HepG2 (cell line): ENCODE measurements at regions not wholly inside any gene's neighbourhood (a gene's known extent, or its start where the extent isn't known, plus 50 kb on each side); places are given as distances from the start of the nearest gene placed in this dataset.

Experiments
- ASH2L ChIP-seq: fragments of 300-600, 200-600 bp; sonication (generic); IDR thresholded peaks from 2 replicates; pipeline ENCODE4 v1.7.0; 2017; ENCODE audit warnings: low read depth, mild to moderate bottlenecking, moderate library complexity, mixed read lengths, low read length; ENCODE audit not compliant: insufficient read length
- ELF3 ChIP-seq: IDR thresholded peaks from 2 replicates; pipeline ENCODE4 v1.6.1; 2016; ENCODE audit warnings: missing genetic modification reagents, missing compliant biosample characterization
- EP300 ChIP-seq, 3 experiments: sonication (generic) in 1 of 3; formaldehyde crosslinking in 1 of 3; IDR thresholded peaks; 2 replicates each; pipeline versions ENCODE4 v1.5.1 to v1.6.1; 2011 to 2020; ENCODE audit warnings: low read depth in 2 of 3, low read length in 2 of 3, borderline replicate concordance in 1 of 3, improper control_type of control experiment in 1 of 3, mild to moderate bottlenecking in 1 of 3, missing genetic modification reagents in 1 of 3, moderate library complexity in 1 of 3
- FOXA3 ChIP-seq: IDR thresholded peaks from 2 replicates; pipeline ENCODE4 v1.6.1; 2016; ENCODE audit warnings: missing genetic modification reagents, missing compliant biosample characterization
- KDM6A ChIP-seq: IDR thresholded peaks from 2 replicates; pipeline ENCODE4 v1.6.1; 2016; ENCODE audit warnings: low read depth
- KLF11 ChIP-seq: IDR thresholded peaks from 2 replicates; pipeline ENCODE4 v1.6.1; 2016; ENCODE audit warnings: missing compliant biosample characterization
- KLF15 ChIP-seq: sonication (generic); formaldehyde crosslinking; IDR thresholded peaks from 2 replicates; pipeline ENCODE4 v1.8.1; 2023; ENCODE audit warnings: borderline replicate concordance, mild to moderate bottlenecking, inconsistent platforms, missing genetic modification reagents, mixed read lengths
- MTA3 ChIP-seq: sonication (generic); formaldehyde crosslinking; IDR thresholded peaks from 2 replicates; pipeline ENCODE4 v1.4.0; 2020; ENCODE audit warnings: missing genetic modification reagents
- POGZ ChIP-seq: sonication (generic); formaldehyde crosslinking; IDR thresholded peaks from 2 replicates; pipeline ENCODE4 v1.4.0; 2020; ENCODE audit warnings: mild to moderate bottlenecking, missing genetic modification reagents
- TARDBP ChIP-seq: sonication (generic); formaldehyde crosslinking; IDR thresholded peaks from 2 replicates; pipeline ENCODE4 v1.8.0; 2022; ENCODE audit warnings: mild to moderate bottlenecking, missing genetic modification reagents
- ZBTB7B ChIP-seq: sonication (generic); formaldehyde crosslinking; IDR thresholded peaks from 2 replicates; pipeline ENCODE4 v1.4.0; 2020; ENCODE audit warnings: missing genetic modification reagents
- ZFP90 ChIP-seq: sonication (generic); formaldehyde crosslinking; IDR thresholded peaks from 2 replicates; pipeline ENCODE4 v1.8.0; 2022; ENCODE audit warnings: missing genetic modification reagents, mild to moderate bottlenecking, inconsistent platforms, borderline replicate concordance
- ZNF12 ChIP-seq: sonication (generic); formaldehyde crosslinking; IDR thresholded peaks from 2 replicates; pipeline ENCODE4 v1.5.0; 2020; ENCODE audit warnings: missing genetic modification reagents
- TF ChIP-seq, protein P1 (sequence below): sonication (generic); formaldehyde crosslinking; IDR thresholded peaks from 2 replicates; pipeline ENCODE4 v1.4.0; 2020; ENCODE audit warnings: missing genetic modification reagents
- TF ChIP-seq, protein P2 (sequence below): sonication (generic); formaldehyde crosslinking; IDR thresholded peaks from 2 replicates; pipeline ENCODE4 v1.4.0; 2020; ENCODE audit warnings: mild to moderate bottlenecking, missing genetic modification reagents
- TF ChIP-seq, protein P3 (sequence below): sonication (generic); formaldehyde crosslinking; IDR thresholded peaks from 2 replicates; pipeline ENCODE4 v1.5.0; 2020; ENCODE audit warnings: mild to moderate bottlenecking, missing genetic modification reagents, borderline replicate concordance
- TF ChIP-seq, protein P4 (sequence below): IDR thresholded peaks from 2 replicates; pipeline ENCODE4 v1.6.1; 2016; ENCODE audit warnings: missing biosample characterization, missing genetic modification reagents, low read depth
- TF ChIP-seq, protein P5 (sequence below): IDR thresholded peaks from 2 replicates; pipeline ENCODE4 v1.6.1; 2016
- TF ChIP-seq, protein P6 (sequence below): sonication (generic); formaldehyde crosslinking; IDR thresholded peaks from 2 replicates; pipeline ENCODE4 v1.8.1; 2022; ENCODE audit warnings: low read depth, mild to moderate bottlenecking, missing genetic modification reagents

DNA sequence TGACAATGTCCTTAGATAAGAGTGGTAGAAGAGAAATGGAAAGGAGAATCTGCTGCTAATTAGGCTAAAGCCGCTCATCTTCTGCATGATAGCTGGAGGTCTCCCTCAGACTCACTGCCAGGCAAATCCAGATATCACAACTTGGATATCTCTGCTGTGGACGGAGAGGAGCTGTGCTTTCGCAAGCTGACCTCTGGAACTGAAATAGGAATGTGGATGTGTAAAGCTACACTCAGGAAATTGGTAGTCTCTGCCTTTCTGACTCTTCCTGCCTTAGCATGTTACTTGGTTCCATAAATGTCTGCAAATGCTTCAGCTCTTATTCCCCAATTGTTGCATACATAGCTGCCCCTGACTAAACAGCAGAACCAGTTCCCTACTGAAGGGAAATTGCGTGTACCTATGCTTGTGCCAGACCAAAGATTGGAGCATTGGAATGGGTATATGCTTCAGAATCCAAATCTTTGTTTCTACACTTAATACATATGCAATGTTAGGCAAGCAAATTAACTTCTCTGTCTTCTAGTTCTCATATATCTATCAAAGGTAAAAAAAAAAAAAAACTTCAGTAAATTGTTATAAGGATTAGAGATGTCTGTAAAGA, 74.7 kb upstream of the ROBO2 start (continued):
- TF ChIP-seq, protein P1, sequence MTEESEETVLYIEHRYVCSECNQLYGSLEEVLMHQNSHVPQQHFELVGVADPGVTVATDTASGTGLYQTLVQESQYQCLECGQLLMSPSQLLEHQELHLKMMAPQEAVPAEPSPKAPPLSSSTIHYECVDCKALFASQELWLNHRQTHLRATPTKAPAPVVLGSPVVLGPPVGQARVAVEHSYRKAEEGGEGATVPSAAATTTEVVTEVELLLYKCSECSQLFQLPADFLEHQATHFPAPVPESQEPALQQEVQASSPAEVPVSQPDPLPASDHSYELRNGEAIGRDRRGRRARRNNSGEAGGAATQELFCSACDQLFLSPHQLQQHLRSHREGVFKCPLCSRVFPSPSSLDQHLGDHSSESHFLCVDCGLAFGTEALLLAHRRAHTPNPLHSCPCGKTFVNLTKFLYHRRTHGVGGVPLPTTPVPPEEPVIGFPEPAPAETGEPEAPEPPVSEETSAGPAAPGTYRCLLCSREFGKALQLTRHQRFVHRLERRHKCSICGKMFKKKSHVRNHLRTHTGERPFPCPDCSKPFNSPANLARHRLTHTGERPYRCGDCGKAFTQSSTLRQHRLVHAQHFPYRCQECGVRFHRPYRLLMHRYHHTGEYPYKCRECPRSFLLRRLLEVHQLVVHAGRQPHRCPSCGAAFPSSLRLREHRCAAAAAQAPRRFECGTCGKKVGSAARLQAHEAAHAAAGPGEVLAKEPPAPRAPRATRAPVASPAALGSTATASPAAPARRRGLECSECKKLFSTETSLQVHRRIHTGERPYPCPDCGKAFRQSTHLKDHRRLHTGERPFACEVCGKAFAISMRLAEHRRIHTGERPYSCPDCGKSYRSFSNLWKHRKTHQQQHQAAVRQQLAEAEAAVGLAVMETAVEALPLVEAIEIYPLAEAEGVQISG (CRISPR knock-in tag) = 0 out of 2 replicates have a peak, but pooled peaks have one; percentile 20
- TF ChIP-seq ZBTB7B (CRISPR knock-in tag) (no peak), ELF3 (CRISPR knock-in tag) (peak; percentile 51; the same call in 1 of the 2 replicates), MTA3 (no peak), ZFP90 (CRISPR knock-in tag) (no peak), KLF11 (CRISPR knock-in tag) (no peak), TARDBP (CRISPR knock-in tag) (peak; percentile 19; the same call in 1 of the 2 replicates), EP300 (IDR thresholded peaks at IDR 0.05; ENCODE audit: low read depth in 2 of 2, low read length in 2 of 2) (peak in 1 of 2 experiments; percentile 66; a peak in 1 of 4 replicates), EP300 (CRISPR knock-in tag; IDR thresholded peaks at IDR 0.05; ENCODE audit: borderline replicate concordance) (no peak), FOXA3 (peak; percentile 64; the same call in 1 of the 2 replicates), KLF15 (CRISPR knock-in tag) (no peak), POGZ (CRISPR knock-in tag) (peak; percentile 81), ASH2L (peak; percentile 44), KDM6A (CRISPR knock-in tag) (no peak), ZNF12 (CRISPR knock-in tag) (peak; percentile 74; the same call in 1 of the 2 replicates)
- TF ChIP-seq, protein P2, sequence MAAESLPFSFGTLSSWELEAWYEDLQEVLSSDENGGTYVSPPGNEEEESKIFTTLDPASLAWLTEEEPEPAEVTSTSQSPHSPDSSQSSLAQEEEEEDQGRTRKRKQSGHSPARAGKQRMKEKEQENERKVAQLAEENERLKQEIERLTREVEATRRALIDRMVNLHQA = 0 out of 2 replicates have a peak, but pooled peaks have one; percentile 75
- TF ChIP-seq, protein P3, sequence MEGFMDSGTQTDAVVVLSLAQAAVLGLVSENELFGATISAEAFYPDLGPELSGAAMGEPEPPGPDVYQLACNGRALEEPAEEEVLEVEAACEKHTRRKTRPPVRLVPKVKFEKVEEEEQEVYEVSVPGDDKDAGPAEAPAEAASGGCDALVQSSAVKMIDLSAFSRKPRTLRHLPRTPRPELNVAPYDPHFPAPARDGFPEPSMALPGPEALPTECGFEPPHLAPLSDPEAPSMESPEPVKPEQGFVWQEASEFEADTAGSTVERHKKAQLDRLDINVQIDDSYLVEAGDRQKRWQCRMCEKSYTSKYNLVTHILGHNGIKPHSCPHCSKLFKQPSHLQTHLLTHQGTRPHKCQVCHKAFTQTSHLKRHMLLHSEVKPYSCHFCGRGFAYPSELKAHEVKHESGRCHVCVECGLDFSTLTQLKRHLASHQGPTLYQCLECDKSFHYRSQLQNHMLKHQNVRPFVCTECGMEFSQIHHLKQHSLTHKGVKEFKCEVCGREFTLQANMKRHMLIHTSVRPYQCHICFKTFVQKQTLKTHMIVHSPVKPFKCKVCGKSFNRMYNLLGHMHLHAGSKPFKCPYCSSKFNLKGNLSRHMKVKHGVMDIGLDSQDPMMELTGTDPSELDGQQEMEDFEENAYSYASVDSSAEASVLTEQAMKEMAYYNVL (CRISPR knock-in tag) = peak; percentile 51; the same call in 1 of the 2 replicates
- TF ChIP-seq, protein P4, sequence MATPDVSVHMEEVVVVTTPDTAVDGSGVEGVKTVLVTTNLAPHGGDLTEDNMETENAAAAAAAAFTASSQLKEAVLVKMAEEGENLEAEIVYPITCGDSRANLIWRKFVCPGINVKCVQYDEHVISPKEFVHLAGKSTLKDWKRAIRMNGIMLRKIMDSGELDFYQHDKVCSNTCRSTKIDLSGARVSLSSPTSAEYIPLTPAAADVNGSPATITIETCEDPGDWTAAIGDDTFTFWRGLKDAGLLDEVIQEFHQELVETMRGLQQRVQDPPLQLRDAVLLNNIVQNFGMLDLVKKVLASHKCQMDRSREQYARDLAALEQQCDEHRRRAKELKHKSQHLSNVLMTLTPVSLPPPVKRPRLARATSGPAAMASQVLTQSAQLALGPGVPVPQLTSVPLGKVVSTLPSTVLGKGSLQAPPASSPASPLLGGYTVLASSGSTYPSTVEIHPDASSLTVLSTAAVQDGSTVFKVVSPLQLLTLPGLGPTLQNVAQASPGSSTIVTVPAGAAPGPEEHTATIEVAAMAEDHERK (CRISPR knock-in tag) = no peak
- TF ChIP-seq, protein P5, sequence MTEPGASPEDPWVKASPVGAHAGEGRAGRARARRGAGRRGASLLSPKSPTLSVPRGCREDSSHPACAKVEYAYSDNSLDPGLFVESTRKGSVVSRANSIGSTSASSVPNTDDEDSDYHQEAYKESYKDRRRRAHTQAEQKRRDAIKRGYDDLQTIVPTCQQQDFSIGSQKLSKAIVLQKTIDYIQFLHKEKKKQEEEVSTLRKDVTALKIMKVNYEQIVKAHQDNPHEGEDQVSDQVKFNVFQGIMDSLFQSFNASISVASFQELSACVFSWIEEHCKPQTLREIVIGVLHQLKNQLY (CRISPR knock-in tag) = no peak
- TF ChIP-seq, protein P6, sequence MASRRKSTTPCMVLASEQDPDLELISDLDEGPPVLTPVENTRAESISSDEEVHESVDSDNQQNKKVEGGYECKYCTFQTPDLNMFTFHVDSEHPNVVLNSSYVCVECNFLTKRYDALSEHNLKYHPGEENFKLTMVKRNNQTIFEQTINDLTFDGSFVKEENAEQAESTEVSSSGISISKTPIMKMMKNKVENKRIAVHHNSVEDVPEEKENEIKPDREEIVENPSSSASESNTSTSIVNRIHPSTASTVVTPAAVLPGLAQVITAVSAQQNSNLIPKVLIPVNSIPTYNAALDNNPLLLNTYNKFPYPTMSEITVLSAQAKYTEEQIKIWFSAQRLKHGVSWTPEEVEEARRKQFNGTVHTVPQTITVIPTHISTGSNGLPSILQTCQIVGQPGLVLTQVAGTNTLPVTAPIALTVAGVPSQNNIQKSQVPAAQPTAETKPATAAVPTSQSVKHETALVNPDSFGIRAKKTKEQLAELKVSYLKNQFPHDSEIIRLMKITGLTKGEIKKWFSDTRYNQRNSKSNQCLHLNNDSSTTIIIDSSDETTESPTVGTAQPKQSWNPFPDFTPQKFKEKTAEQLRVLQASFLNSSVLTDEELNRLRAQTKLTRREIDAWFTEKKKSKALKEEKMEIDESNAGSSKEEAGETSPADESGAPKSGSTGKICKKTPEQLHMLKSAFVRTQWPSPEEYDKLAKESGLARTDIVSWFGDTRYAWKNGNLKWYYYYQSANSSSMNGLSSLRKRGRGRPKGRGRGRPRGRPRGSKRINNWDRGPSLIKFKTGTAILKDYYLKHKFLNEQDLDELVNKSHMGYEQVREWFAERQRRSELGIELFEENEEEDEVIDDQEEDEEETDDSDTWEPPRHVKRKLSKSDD (CRISPR knock-in tag) = 0 out of 2 replicates have a peak, but pooled peaks have one; percentile 32
